HG03103 (cell line): ENCODE measurements at regions not wholly inside any gene's neighbourhood (a gene's known extent, or its start where the extent isn't known, plus 50 kb on each side); places are given as distances from the start of the nearest gene placed in this dataset.

Experiments used
- ATAC-seq: cut with Tn5 transposase; IDR thresholded peaks from one replicate; pipeline ENCODE4 v1.9.1; 2021; ENCODE audit warnings: low read depth; ENCODE audit not compliant: unreplicated experiment

GRCh38 chr2:5491523-5491922 lies 200.7 kb upstream of the SOX11 start:
- ATAC-seq, result no peak

- ATAC-seq, result no peak
Measured at GRCh38 chr2:5493256-5493655, 198.9 kb upstream of the SOX11 start.

GRCh38 chr2:5494212-5494611 lies 198.0 kb upstream of the SOX11 start:
- no peak for ATAC-seq

- no peak for ATAC-seq
Measured at GRCh38 chr2:5495586-5495985, 196.6 kb upstream of the SOX11 start.

- ATAC-seq, result no peak
Measured at GRCh38 chr2:5497874-5498273, 194.3 kb upstream of the SOX11 start.

GRCh38 chr2:5501807-5502206 lies 190.4 kb upstream of the SOX11 start:
- no peak for ATAC-seq

- ATAC-seq, result no peak
Measured at GRCh38 chr2:5502385-5502784, 189.8 kb upstream of the SOX11 start.

- no peak for ATAC-seq
Measured at GRCh38 chr2:5504756-5505155, 187.4 kb upstream of the SOX11 start.

- ATAC-seq, result no peak
Measured at GRCh38 chr2:5507367-5507766, 184.8 kb upstream of the SOX11 start.

- no peak for ATAC-seq
Measured at GRCh38 chr2:5509362-5509761, 182.8 kb upstream of the SOX11 start.

- no peak for ATAC-seq
Measured at GRCh38 chr2:5510082-5510481, 182.1 kb upstream of the SOX11 start.

- ATAC-seq, result no peak
Measured at GRCh38 chr2:5515693-5516092, 176.5 kb upstream of the SOX11 start.

- no peak for ATAC-seq
Measured at GRCh38 chr2:5519286-5519685, 172.9 kb upstream of the SOX11 start.

- ATAC-seq, result no peak
Measured at GRCh38 chr2:5520463-5520972, 171.7 kb upstream of the SOX11 start.

GRCh38 chr2:5521461-5521860 lies 170.7 kb upstream of the SOX11 start:
- no peak for ATAC-seq

- ATAC-seq, result no peak
Measured at GRCh38 chr2:5524551-5524950, 167.6 kb upstream of the SOX11 start.

- no peak for ATAC-seq
Measured at GRCh38 chr2:5528706-5529105, 163.5 kb upstream of the SOX11 start.

GRCh38 chr2:5530011-5530696 lies 162.0 kb upstream of the SOX11 start:
- no peak for ATAC-seq

- no peak for ATAC-seq
Measured at GRCh38 chr2:5535301-5535700, 156.9 kb upstream of the SOX11 start.

- ATAC-seq, result no peak
Measured at GRCh38 chr2:5537180-5537688, 154.9 kb upstream of the SOX11 start.

GRCh38 chr2:5538313-5538712 lies 153.9 kb upstream of the SOX11 start:
- no peak for ATAC-seq

- no peak for ATAC-seq
Measured at GRCh38 chr2:5538772-5539171, 153.4 kb upstream of the SOX11 start.
